Parathyroid adenoma (tissue), 2 donors: ENCODE measurements at regions not wholly inside any gene's neighbourhood (a gene's known extent, or its start where the extent isn't known, plus 50 kb on each side); places are given as distances from the start of the nearest gene placed in this dataset.

Experiments used
- H2AFZ ChIP-seq: fragments of 300-600 bp; sonication (generic); one replicate; pipeline ENCODE4 v1.7.0; 2017; ENCODE audit warnings: antibody characterized with exemption, mild to moderate bottlenecking
- H3K27ac ChIP-seq: fragments of 300-600 bp; sonication (generic); one replicate; pipeline ENCODE4 v1.7.0; 2017
- H3K27me3 ChIP-seq: fragments of 300-600 bp; sonication (generic); one replicate; pipeline ENCODE4 v1.7.0; 2017; ENCODE audit warnings: low read length; ENCODE audit not compliant: control insufficient read depth, insufficient read depth
- H3K36me3 ChIP-seq: fragments of 300-600 bp; sonication (generic); one replicate; pipeline ENCODE4 v1.7.0; 2017; ENCODE audit warnings: low read length; ENCODE audit not compliant: control insufficient read depth, insufficient read depth
- H3K4me1 ChIP-seq: fragments of 300-600 bp; sonication (generic); one replicate; pipeline ENCODE4 v1.7.0; 2017; ENCODE audit warnings: control low read depth
- H3K4me2 ChIP-seq: fragments of 300-600 bp; sonication (generic); one replicate; pipeline ENCODE4 v1.7.0; 2017; ENCODE audit warnings: low read length
- H3K4me3 ChIP-seq: fragments of 300-600 bp; sonication (generic); one replicate; pipeline ENCODE4 v1.7.0; 2017; ENCODE audit warnings: low read depth, low read length
- H3K79me2 ChIP-seq: fragments of 300-600 bp; sonication (generic); one replicate; pipeline ENCODE4 v1.7.0; 2017; ENCODE audit warnings: control low read depth
- H3K9ac ChIP-seq: fragments of 300-600 bp; sonication (generic); one replicate; pipeline ENCODE4 v1.7.0; 2017; ENCODE audit warnings: mild to moderate bottlenecking
- H3K9me3 ChIP-seq: fragments of 300-600 bp; sonication (generic); one replicate; pipeline ENCODE4 v1.7.0; 2017; ENCODE audit warnings: low read length; ENCODE audit not compliant: control insufficient read depth
- TF ChIP-seq, protein P1 (sequence below): fragments of 300-600 bp; sonication (generic); IDR thresholded peaks from one replicate; pipeline ENCODE4 v1.7.0; 2017; ENCODE audit warnings: antibody characterized with exemption, mild to moderate bottlenecking
- donor health status: primary hyperparathyroidism.

DNA sequence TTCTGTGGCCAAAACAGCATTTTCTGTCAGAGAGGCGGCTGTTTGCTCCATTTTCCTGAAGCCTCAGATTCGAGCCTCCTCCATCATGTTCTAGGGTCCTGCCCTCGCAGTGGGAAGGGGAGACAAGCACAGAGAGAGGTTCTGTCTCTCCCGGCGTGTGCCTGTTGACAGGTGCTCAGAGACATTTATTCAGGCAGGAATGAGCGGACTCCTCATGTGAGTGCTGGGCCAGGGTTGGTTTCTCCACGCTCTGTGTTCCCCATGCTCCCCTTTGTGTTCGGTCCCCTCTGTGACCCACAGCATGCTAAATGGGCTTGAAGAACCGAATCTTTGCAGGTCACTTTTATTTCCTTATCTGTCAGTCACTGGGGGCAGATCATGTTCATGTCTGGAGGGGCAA lies 374.6 kb downstream of the GLRX3 start:
- Histone ChIP-seq H3K27ac (no peak overlapping the region), H3K4me1 (no peaks in the 10 kb centered on the region), H3K27me3 (no peaks in the 10 kb centered on the region), H3K9me3 (no peaks in the 10 kb centered on the region), H3K9ac (no peak overlapping the region), H3K4me3 (no peak overlapping the region), H3K4me2 (no peak overlapping the region), H3K36me3 (no peaks in the 10 kb centered on the region), H3K79me2 (no peaks in the 10 kb centered on the region), H2AFZ (no peak overlapping the region)
- TF ChIP-seq, protein P1, sequence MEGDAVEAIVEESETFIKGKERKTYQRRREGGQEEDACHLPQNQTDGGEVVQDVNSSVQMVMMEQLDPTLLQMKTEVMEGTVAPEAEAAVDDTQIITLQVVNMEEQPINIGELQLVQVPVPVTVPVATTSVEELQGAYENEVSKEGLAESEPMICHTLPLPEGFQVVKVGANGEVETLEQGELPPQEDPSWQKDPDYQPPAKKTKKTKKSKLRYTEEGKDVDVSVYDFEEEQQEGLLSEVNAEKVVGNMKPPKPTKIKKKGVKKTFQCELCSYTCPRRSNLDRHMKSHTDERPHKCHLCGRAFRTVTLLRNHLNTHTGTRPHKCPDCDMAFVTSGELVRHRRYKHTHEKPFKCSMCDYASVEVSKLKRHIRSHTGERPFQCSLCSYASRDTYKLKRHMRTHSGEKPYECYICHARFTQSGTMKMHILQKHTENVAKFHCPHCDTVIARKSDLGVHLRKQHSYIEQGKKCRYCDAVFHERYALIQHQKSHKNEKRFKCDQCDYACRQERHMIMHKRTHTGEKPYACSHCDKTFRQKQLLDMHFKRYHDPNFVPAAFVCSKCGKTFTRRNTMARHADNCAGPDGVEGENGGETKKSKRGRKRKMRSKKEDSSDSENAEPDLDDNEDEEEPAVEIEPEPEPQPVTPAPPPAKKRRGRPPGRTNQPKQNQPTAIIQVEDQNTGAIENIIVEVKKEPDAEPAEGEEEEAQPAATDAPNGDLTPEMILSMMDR: no peak

GRCh38 chr10:130511766-130512165 lies 375.6 kb downstream of the GLRX3 start:
- no peaks in the 10 kb centered on the region for H3K27me3 ChIP-seq
- no peak overlapping the region for H3K4me2 ChIP-seq
- no peaks in the 10 kb centered on the region for H3K9me3 ChIP-seq

DNA sequence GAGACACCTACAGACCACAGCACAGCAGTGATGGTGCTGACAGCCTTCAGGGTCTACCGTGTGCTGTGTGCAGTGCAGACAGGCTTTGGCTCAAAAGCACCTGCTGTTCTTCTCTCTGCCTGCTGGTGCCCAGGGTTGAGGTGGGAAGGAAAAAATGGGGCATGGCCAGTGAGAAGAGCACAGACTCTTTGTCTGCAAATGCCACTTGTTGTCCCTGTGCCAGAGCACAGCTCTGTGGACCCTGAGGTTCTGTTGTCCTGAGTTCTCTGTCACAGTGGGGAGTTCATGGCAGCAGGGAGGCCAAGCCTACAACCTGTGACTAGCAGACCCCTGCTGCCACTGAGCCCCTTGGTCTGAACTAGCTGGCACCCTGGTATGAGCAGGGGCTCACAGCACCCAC lies 376.7 kb downstream of the GLRX3 start:
- H3K79me2 ChIP-seq: no peaks in the 10 kb centered on the region
- no peak overlapping the region for H3K9ac ChIP-seq
- H3K4me2 ChIP-seq: no peak overlapping the region
- H3K27me3 ChIP-seq: no peaks in the 10 kb centered on the region
- H3K9me3 ChIP-seq: no peaks in the 10 kb centered on the region
- no peaks in the 10 kb centered on the region for H3K36me3 ChIP-seq
- H2AFZ ChIP-seq: no peak overlapping the region
- H3K4me3 ChIP-seq: no peak overlapping the region
- TF ChIP-seq, protein P1: no peak
- no peaks in the 10 kb centered on the region for H3K4me1 ChIP-seq
- H3K27ac ChIP-seq: no peak overlapping the region

More at GRCh38 chr10:130511766-130512165, 375.6 kb downstream of the GLRX3 start:
- H3K9ac ChIP-seq: no peak overlapping the region
- no peak overlapping the region for H2AFZ ChIP-seq
- H3K27ac ChIP-seq: no peak overlapping the region
- TF ChIP-seq, protein P1: no peak
- H3K79me2 ChIP-seq: no peaks in the 10 kb centered on the region
- no peak overlapping the region for H3K4me3 ChIP-seq
- no peaks in the 10 kb centered on the region for H3K36me3 ChIP-seq
- H3K4me1 ChIP-seq: no peaks in the 10 kb centered on the region

DNA sequence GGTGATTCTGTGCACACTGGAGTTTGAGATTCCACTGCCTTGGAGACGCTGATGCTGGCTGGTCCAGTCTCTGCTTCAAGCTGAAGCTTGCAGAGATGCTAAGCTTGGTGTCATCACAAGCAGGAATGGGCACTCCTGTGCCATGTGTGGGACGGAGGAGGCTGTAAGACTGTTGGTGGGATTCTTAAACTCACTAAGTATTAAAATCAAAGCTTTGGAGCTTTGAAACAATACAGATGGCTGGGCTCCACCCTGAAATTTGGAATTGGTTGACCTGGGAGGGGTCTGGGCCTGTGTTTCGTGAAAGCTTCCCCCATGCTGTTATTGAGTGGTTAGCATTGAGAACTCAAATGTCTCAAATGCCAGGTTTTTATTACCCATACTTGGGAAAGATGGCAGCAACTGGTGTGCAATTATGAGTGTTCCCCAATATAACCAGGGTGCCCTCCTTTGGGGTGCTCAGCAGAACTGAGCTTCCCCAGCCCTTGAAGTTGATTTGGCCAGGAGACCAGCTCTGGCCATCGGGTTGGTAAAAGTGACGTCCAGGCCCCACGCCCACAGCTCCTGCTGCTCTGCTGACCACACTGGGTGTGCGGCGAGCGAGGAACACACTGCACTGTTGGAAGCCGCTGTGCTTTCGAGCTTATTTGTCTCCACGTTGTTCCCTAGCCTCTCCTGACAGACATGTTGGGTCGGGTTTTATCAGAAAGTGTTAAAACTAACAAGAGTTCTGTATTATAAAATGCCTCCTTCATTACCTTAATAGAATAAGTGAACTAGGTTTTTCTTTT lies 377.7 kb downstream of the GLRX3 start:
- H3K79me2 ChIP-seq: no peaks in the 10 kb centered on the region
- H3K27me3 ChIP-seq: no peaks in the 10 kb centered on the region
- TF ChIP-seq, protein P1: no peak

DNA sequence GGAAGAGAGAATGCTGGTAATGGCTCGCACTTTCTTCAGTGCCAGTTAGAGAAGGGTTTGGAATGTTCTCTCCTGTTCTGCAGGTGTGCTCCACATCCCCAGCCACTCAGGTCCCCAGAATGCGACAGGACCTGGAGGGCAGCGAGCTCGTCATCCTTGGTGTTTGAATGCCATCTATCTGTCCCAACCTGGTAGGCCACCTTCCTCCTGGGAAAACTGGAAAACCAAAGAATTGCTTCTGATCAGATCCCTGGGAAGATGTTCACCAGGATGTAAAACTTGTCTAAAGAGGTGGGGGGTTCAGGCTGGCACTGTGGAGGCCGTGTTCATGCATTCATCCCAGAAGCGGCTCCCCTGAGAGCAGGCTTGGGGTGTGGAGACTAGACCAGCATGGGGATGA lies 379.5 kb downstream of the GLRX3 start:
- Histone ChIP-seq H3K27me3 (no peaks in the 10 kb centered on the region), H3K4me2 (no peak overlapping the region), H3K79me2 (no peaks in the 10 kb centered on the region), H3K36me3 (no peaks in the 10 kb centered on the region), H3K27ac (no peak overlapping the region), H3K4me3 (no peak overlapping the region), H3K9me3 (no peaks in the 10 kb centered on the region), H3K4me1 (no peaks in the 10 kb centered on the region), H2AFZ (no peak overlapping the region), H3K9ac (no peak overlapping the region)
- TF ChIP-seq, protein P1: no peak

More for the DNA sequence above, 377.7 kb downstream of the GLRX3 start:
- no peak overlapping the region for H3K27ac ChIP-seq
- no peak overlapping the region for H2AFZ ChIP-seq
- H3K36me3 ChIP-seq: no peaks in the 10 kb centered on the region
- H3K4me3 ChIP-seq: no peak overlapping the region
- no peak overlapping the region for H3K4me2 ChIP-seq
- H3K9me3 ChIP-seq: no peaks in the 10 kb centered on the region
- no peak overlapping the region for H3K9ac ChIP-seq
- H3K4me1 ChIP-seq: no peaks in the 10 kb centered on the region
